DOHH2 (cell line): ENCODE measurements at regions not wholly inside any gene's neighbourhood (a gene's known extent, or its start where the extent isn't known, plus 50 kb on each side); places are given as distances from the start of the nearest gene placed in this dataset.

Source experiments
- H3F3A ChIP-seq: fragments of 200-600 bp; sonication (generic), shearing (Covaris generic); 2 replicates; pipeline ENCODE4 v1.6.0; 2016; ENCODE audit warnings: antibody characterized with exemption, mild to moderate bottlenecking; ENCODE audit not compliant: control insufficient read depth, insufficient read depth
- H3K27ac ChIP-seq: fragments of 200-600 bp; sonication (generic); 2 replicates; pipeline ENCODE4 v1.5.1; 2014; ENCODE audit warnings: low read depth, mild to moderate bottlenecking, low read length, moderate library complexity
- H3K27me3 ChIP-seq: fragments of 200-600 bp; sonication (generic); 2 replicates; pipeline ENCODE4 v1.6.1; 2014; ENCODE audit warnings: mild to moderate bottlenecking, low read length, mixed read lengths; ENCODE audit not compliant: control insufficient read depth
- H3K36me3 ChIP-seq: fragments of 200-600 bp; sonication (generic); 2 replicates; pipeline ENCODE4 v1.6.1; 2014; ENCODE audit warnings: mild to moderate bottlenecking, low read length, moderate library complexity, mixed read lengths; ENCODE audit not compliant: control insufficient read depth
- H3K4me1 ChIP-seq: fragments of 200-600 bp; sonication (generic); 2 replicates; pipeline ENCODE4 v1.6.1; 2014; ENCODE audit warnings: mild to moderate bottlenecking, low read length, mixed read lengths; ENCODE audit not compliant: control insufficient read depth
- H3K4me2 ChIP-seq: fragments of 200-600 bp; sonication (generic); 2 replicates; pipeline ENCODE4 v1.6.0; 2014; ENCODE audit warnings: mild to moderate bottlenecking, low read length, moderate library complexity
- H3K4me3 ChIP-seq: fragments of 200-600 bp; sonication (generic); 2 replicates; pipeline ENCODE4 v1.5.1; 2014; ENCODE audit warnings: mild to moderate bottlenecking, low read length, mixed read lengths
- H3K79me2 ChIP-seq: fragments of 200-600 bp; sonication (generic); 2 replicates; pipeline ENCODE4 v1.6.1; 2014; ENCODE audit warnings: mild to moderate bottlenecking, low read length, mixed read lengths; ENCODE audit not compliant: control insufficient read depth
- H3K9me2 ChIP-seq: fragments of 200-600 bp; sonication (generic); replicated peaks from 2 replicates; pipeline ENCODE4 v1.6.1; 2014; ENCODE audit warnings: mild to moderate bottlenecking, low read length, mixed read lengths; ENCODE audit not compliant: control insufficient read depth
- H3K9me3 ChIP-seq: fragments of 200-600 bp; sonication (generic); 2 replicates; pipeline ENCODE4 v1.6.1; 2014; ENCODE audit warnings: antibody characterized with exemption, low read length, mixed read lengths; ENCODE audit not compliant: control insufficient read depth, insufficient read depth
- H4K20me1 ChIP-seq: fragments of 200-600 bp; sonication (generic); 2 replicates; pipeline ENCODE4 v1.6.0; 2014; ENCODE audit warnings: low read depth, mild to moderate bottlenecking, antibody characterized with exemption, low read length, moderate library complexity; ENCODE audit not compliant: control insufficient read depth, insufficient read depth
- CTCF ChIP-seq: fragments of 200-600 bp; sonication (generic); IDR thresholded peaks from one replicate; pipeline ENCODE4 v1.5.1; 2014; ENCODE audit warnings: antibody characterized with exemption, mild to moderate bottlenecking, low read depth, low read length; ENCODE audit not compliant: poor library complexity, severe bottlenecking
- EZH2phosphoT487 ChIP-seq: fragments of 200-600 bp; sonication (generic); IDR thresholded peaks from 2 replicates; pipeline ENCODE4 v1.6.1; 2017; ENCODE audit warnings: borderline replicate concordance, mild to moderate bottlenecking, antibody characterized with exemption, low read length, moderate library complexity, mixed read lengths

GRCh38 chr3:103437883-103438282, 1003.1 kb downstream of the ZPLD1 start:
- Histone ChIP-seq H3K27me3 (no peaks in the 10 kb centered on the region), H4K20me1 (no peaks in the 10 kb centered on the region), H3K4me2 (no peak overlapping the region), H3K9me3 (peaks cover 10% of the 10 kb centered on the region), H3K4me1 (no peaks in the 10 kb centered on the region), H3F3A (no peaks in the 10 kb centered on the region), H3K27ac (no peak overlapping the region), H3K9me2 (no peaks in the 10 kb centered on the region), H3K79me2 (no peaks in the 10 kb centered on the region), H3K36me3 (no peaks in the 10 kb centered on the region), H3K4me3 (no peak overlapping the region)
- TF ChIP-seq EZH2phosphoT487, result no peak
- TF ChIP-seq CTCF, result no peak

GRCh38 chr3:103440539-103441203, 1005.9 kb downstream of the ZPLD1 start:
- Histone ChIP-seq H3K9me3 (peaks cover 10% of the 10 kb centered on the region), H3K79me2 (no peaks in the 10 kb centered on the region), H3K36me3 (no peaks in the 10 kb centered on the region), H3K27ac (no peak overlapping the region), H3F3A (no peaks in the 10 kb centered on the region), H3K9me2 (no peaks in the 10 kb centered on the region), H3K4me3 (no peak overlapping the region), H3K4me1 (no peaks in the 10 kb centered on the region), H3K27me3 (no peaks in the 10 kb centered on the region), H3K4me2 (no peak overlapping the region), H4K20me1 (no peaks in the 10 kb centered on the region)
- TF ChIP-seq EZH2phosphoT487 (no peak), CTCF (peak; percentile 46)

- Histone ChIP-seq H3F3A (no peaks in the 10 kb centered on the region), H3K9me3 (no peaks in the 10 kb centered on the region), H3K4me3 (no peak overlapping the region), H3K27ac (no peak overlapping the region), H3K36me3 (no peaks in the 10 kb centered on the region), H3K4me2 (no peak overlapping the region), H3K4me1 (no peaks in the 10 kb centered on the region), H3K79me2 (no peaks in the 10 kb centered on the region), H4K20me1 (no peaks in the 10 kb centered on the region), H3K9me2 (no peaks in the 10 kb centered on the region), H3K27me3 (no peaks in the 10 kb centered on the region)
- no peak for TF ChIP-seq CTCF
- no peak for TF ChIP-seq EZH2phosphoT487
These were observed 1012.3 kb downstream of the ZPLD1 start for GRCh38 chr3:103446953-103447629.
